H1 (cell line): ENCODE measurements at regions not wholly inside any gene's neighbourhood (a gene's known extent, or its start where the extent isn't known, plus 50 kb on each side); places are given as distances from the start of the nearest gene placed in this dataset.

Experiments
- ASH2L ChIP-seq: fragments of 200-600, 300-600 bp; sonication (generic); IDR thresholded peaks from one replicate; pipeline ENCODE4 v1.7.1; 2017; ENCODE audit warnings: low read length
- CBX5 ChIP-seq: fragments of 300-800, 300-1000 bp; sonication (generic); IDR thresholded peaks from 2 replicates; pipeline ENCODE4 v1.7.1; 2016; ENCODE audit warnings: antibody characterized with exemption, low read length, low read depth
- CEBPB ChIP-seq: IDR thresholded peaks from 2 replicates; pipeline ENCODE4 v1.6.1; 2012; ENCODE audit warnings: low read depth, low read length
- FOSL1 ChIP-seq: IDR thresholded peaks from 2 replicates; pipeline ENCODE4 v1.6.1; 2011; ENCODE audit warnings: mild to moderate bottlenecking, low read depth, low read length, moderate library complexity; ENCODE audit not compliant: insufficient read depth
- GABPA ChIP-seq: IDR thresholded peaks from 2 replicates; pipeline ENCODE4 v1.6.1; 2011; ENCODE audit warnings: mild to moderate bottlenecking, low read length, moderate library complexity, borderline replicate concordance; ENCODE audit not compliant: insufficient read depth
- GTF2F1 ChIP-seq: IDR thresholded peaks from 2 replicates; pipeline ENCODE4 v1.6.1; 2012; ENCODE audit warnings: low read depth, low read length, improper control_type of control experiment, borderline replicate concordance
- POU5F1 ChIP-seq: IDR thresholded peaks from 2 replicates; pipeline ENCODE4 v1.6.1; 2011; ENCODE audit warnings: low read depth, mild to moderate bottlenecking, low read length, moderate library complexity
- SP1 ChIP-seq: IDR thresholded peaks from 2 replicates; pipeline ENCODE4 v1.6.1; 2011; ENCODE audit warnings: low read depth, low read length
- TEAD4 ChIP-seq: IDR thresholded peaks from 2 replicates; pipeline ENCODE4 v1.6.1; 2012; ENCODE audit warnings: low read depth, low read length, inconsistent platforms, mixed read lengths
- TF ChIP-seq, protein P1 (sequence below): fragments of 300-600 bp; sonication (generic); IDR thresholded peaks from 2 replicates; pipeline ENCODE4 v1.7.1; 2012; ENCODE audit warnings: low read length, moderate library complexity, mild to moderate bottlenecking, inconsistent platforms; ENCODE audit not compliant: insufficient replicate concordance

DNA sequence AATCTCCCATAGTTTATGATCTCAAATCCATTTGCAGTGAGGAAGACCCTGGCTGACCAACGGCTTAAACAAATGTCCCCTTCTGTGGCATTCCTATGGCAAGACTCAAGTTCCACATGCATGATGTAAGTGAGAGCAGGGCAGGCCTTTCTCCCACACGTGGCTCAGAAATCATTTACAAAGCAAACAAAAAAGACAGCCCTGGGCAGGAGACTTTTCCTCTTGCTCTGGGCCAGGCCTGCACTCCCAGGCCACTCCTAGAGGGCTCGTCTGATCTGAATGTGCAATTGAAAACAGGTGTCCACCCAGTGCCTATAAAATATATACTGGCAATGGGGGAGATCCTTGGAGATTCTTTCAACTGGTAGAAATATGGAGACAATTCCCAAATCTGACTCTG, 123.1 kb downstream of the DMRT2 start (continued):
- TF ChIP-seq, protein P1, sequence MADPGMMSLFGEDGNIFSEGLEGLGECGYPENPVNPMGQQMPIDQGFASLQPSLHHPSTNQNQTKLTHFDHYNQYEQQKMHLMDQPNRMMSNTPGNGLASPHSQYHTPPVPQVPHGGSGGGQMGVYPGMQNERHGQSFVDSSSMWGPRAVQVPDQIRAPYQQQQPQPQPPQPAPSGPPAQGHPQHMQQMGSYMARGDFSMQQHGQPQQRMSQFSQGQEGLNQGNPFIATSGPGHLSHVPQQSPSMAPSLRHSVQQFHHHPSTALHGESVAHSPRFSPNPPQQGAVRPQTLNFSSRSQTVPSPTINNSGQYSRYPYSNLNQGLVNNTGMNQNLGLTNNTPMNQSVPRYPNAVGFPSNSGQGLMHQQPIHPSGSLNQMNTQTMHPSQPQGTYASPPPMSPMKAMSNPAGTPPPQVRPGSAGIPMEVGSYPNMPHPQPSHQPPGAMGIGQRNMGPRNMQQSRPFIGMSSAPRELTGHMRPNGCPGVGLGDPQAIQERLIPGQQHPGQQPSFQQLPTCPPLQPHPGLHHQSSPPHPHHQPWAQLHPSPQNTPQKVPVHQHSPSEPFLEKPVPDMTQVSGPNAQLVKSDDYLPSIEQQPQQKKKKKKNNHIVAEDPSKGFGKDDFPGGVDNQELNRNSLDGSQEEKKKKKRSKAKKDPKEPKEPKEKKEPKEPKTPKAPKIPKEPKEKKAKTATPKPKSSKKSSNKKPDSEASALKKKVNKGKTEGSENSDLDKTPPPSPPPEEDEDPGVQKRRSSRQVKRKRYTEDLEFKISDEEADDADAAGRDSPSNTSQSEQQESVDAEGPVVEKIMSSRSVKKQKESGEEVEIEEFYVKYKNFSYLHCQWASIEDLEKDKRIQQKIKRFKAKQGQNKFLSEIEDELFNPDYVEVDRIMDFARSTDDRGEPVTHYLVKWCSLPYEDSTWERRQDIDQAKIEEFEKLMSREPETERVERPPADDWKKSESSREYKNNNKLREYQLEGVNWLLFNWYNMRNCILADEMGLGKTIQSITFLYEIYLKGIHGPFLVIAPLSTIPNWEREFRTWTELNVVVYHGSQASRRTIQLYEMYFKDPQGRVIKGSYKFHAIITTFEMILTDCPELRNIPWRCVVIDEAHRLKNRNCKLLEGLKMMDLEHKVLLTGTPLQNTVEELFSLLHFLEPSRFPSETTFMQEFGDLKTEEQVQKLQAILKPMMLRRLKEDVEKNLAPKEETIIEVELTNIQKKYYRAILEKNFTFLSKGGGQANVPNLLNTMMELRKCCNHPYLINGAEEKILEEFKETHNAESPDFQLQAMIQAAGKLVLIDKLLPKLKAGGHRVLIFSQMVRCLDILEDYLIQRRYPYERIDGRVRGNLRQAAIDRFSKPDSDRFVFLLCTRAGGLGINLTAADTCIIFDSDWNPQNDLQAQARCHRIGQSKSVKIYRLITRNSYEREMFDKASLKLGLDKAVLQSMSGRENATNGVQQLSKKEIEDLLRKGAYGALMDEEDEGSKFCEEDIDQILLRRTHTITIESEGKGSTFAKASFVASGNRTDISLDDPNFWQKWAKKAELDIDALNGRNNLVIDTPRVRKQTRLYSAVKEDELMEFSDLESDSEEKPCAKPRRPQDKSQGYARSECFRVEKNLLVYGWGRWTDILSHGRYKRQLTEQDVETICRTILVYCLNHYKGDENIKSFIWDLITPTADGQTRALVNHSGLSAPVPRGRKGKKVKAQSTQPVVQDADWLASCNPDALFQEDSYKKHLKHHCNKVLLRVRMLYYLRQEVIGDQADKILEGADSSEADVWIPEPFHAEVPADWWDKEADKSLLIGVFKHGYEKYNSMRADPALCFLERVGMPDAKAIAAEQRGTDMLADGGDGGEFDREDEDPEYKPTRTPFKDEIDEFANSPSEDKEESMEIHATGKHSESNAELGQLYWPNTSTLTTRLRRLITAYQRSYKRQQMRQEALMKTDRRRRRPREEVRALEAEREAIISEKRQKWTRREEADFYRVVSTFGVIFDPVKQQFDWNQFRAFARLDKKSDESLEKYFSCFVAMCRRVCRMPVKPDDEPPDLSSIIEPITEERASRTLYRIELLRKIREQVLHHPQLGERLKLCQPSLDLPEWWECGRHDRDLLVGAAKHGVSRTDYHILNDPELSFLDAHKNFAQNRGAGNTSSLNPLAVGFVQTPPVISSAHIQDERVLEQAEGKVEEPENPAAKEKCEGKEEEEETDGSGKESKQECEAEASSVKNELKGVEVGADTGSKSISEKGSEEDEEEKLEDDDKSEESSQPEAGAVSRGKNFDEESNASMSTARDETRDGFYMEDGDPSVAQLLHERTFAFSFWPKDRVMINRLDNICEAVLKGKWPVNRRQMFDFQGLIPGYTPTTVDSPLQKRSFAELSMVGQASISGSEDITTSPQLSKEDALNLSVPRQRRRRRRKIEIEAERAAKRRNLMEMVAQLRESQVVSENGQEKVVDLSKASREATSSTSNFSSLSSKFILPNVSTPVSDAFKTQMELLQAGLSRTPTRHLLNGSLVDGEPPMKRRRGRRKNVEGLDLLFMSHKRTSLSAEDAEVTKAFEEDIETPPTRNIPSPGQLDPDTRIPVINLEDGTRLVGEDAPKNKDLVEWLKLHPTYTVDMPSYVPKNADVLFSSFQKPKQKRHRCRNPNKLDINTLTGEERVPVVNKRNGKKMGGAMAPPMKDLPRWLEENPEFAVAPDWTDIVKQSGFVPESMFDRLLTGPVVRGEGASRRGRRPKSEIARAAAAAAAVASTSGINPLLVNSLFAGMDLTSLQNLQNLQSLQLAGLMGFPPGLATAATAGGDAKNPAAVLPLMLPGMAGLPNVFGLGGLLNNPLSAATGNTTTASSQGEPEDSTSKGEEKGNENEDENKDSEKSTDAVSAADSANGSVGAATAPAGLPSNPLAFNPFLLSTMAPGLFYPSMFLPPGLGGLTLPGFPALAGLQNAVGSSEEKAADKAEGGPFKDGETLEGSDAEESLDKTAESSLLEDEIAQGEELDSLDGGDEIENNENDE = no peak
- no peak for TF ChIP-seq CEBPB
- TF ChIP-seq TEAD4 = no peak
- TF ChIP-seq GTF2F1 = no peak
- no peak for TF ChIP-seq SP1
- no peak for TF ChIP-seq CBX5
- no peak for TF ChIP-seq GABPA
- TF ChIP-seq ASH2L = no peak
- TF ChIP-seq POU5F1 = no peak
- TF ChIP-seq FOSL1 = no peak
